HG03469 (cell line): ENCODE measurements at regions not wholly inside any gene's neighbourhood (a gene's known extent, or its start where the extent isn't known, plus 50 kb on each side); places are given as distances from the start of the nearest gene placed in this dataset.
"Not testable (repeated sequence)": the region's sequence is repeated elsewhere in the genome, so short reads cannot be mapped to it uniquely, and the experiment has no call there.

Source experiments
- ATAC-seq: cut with Tn5 transposase; IDR thresholded peaks from one replicate; pipeline ENCODE4 v1.9.1; 2021; ENCODE audit warnings: mild to moderate bottlenecking, moderate library complexity, moderate number of reproducible peaks; ENCODE audit not compliant: unreplicated experiment

GRCh38 chr19:28578786-28579505, 634.0 kb downstream of the UQCRFS1 start:
- no peak for ATAC-seq

- ATAC-seq: no peak
Observed at GRCh38 chr19:28578208-28578607, 634.7 kb downstream of the UQCRFS1 start.

GRCh38 chr19:28577666-28578065, 635.3 kb downstream of the UQCRFS1 start:
- ATAC-seq: no peak

GRCh38 chr19:28577233-28577632, 635.7 kb downstream of the UQCRFS1 start:
- no peak for ATAC-seq

- ATAC-seq: no peak
Observed at GRCh38 chr19:28575816-28576215, 637.1 kb downstream of the UQCRFS1 start.

GRCh38 chr19:28575312-28575711, 637.6 kb downstream of the UQCRFS1 start:
- ATAC-seq: not testable (repeated sequence)

GRCh38 chr19:28574212-28574611, 638.7 kb downstream of the UQCRFS1 start:
- no peak for ATAC-seq

GRCh38 chr19:28569132-28570131, 643.5 kb downstream of the UQCRFS1 start:
- no peak for ATAC-seq

- ATAC-seq: no peak
Observed at GRCh38 chr19:28567834-28568233, 645.1 kb downstream of the UQCRFS1 start.

GRCh38 chr19:28563964-28564921, 648.7 kb downstream of the UQCRFS1 start:
- no peak for ATAC-seq

- ATAC-seq: no peak
Observed at GRCh38 chr19:28560786-28561185, 652.2 kb downstream of the UQCRFS1 start.

- no peak for ATAC-seq
Observed at GRCh38 chr19:28558783-28559182, 654.2 kb downstream of the UQCRFS1 start.

GRCh38 chr19:28556371-28556770, 656.6 kb downstream of the UQCRFS1 start:
- no peak for ATAC-seq

- no peak for ATAC-seq
Observed at GRCh38 chr19:28555317-28555716, 657.6 kb downstream of the UQCRFS1 start.

- ATAC-seq: no peak
Observed at GRCh38 chr19:28554321-28555091, 658.4 kb downstream of the UQCRFS1 start.

- no peak for ATAC-seq
Observed at GRCh38 chr19:28553764-28554163, 659.2 kb downstream of the UQCRFS1 start.

GRCh38 chr19:28553005-28553404, 659.9 kb downstream of the UQCRFS1 start:
- no peak for ATAC-seq

- no peak for ATAC-seq
Observed at GRCh38 chr19:28549680-28550277, 663.2 kb downstream of the UQCRFS1 start.

- ATAC-seq: no peak
Observed at GRCh38 chr19:28546148-28546685, 666.7 kb downstream of the UQCRFS1 start.
